ENCODE measurements at regions not wholly inside any gene's neighbourhood (a gene's known extent, or its start where the extent isn't known, plus 50 kb on each side); places are given as distances from the start of the nearest gene placed in this dataset.
A peak's percentile ranks its signal among the peaks of the same experiment; 100 is the strongest.

GRCh38 chr6:144647971-144648651 lies 363.0 kb downstream of the UTRN start:
- Histone ChIP-seq H3K27me3 (ENCODE audit: control insufficient read depth in 2 of 2, insufficient read depth in 2 of 2, low read length in 2 of 2) (no peaks in the 10 kb centered on the region), H3K9me3 (ENCODE audit: control insufficient read depth in 2 of 2, low read length in 2 of 2) (no peaks in the 10 kb centered on the region), H3K9ac (ENCODE audit: low read depth in 1 of 2, low read length in 2 of 2) (no peak overlapping the region), H3K4me1 (ENCODE audit: control insufficient read depth in 2 of 2, insufficient read depth in 2 of 2, low read length in 2 of 2) (no peaks in the 10 kb centered on the region), H3K4me3 (ENCODE audit: low read length in 2 of 2) (no peak overlapping the region), H3K27ac (ENCODE audit: low read depth in 2 of 2, low read length in 2 of 2) (no peak overlapping the region), H3K36me3 (ENCODE audit: control insufficient read depth in 2 of 2, insufficient read depth in 2 of 2, low read length in 2 of 2) (no peaks in the 10 kb centered on the region)

GRCh38 chr6:144649085-144649484 lies 363.9 kb downstream of the UTRN start:
- Histone ChIP-seq H3K9ac (ENCODE audit: low read depth in 1 of 2, low read length in 2 of 2) (no peak overlapping the region), H3K4me3 (ENCODE audit: low read length in 2 of 2) (no peak overlapping the region), H3K4me1 (ENCODE audit: control insufficient read depth in 2 of 2, insufficient read depth in 2 of 2, low read length in 2 of 2) (peaks cover 0 to 3% of the 10 kb centered on the region in 2 donors), H3K27ac (ENCODE audit: low read depth in 2 of 2, low read length in 2 of 2) (no peak overlapping the region), H3K27me3 (ENCODE audit: control insufficient read depth in 2 of 2, insufficient read depth in 2 of 2, low read length in 2 of 2) (no peaks in the 10 kb centered on the region), H3K36me3 (ENCODE audit: control insufficient read depth in 2 of 2, insufficient read depth in 2 of 2, low read length in 2 of 2) (no peaks in the 10 kb centered on the region), H3K9me3 (ENCODE audit: control insufficient read depth in 2 of 2, low read length in 2 of 2) (no peaks in the 10 kb centered on the region)

GRCh38 chr6:144651234-144651633 lies 366.1 kb downstream of the UTRN start:
- H3K9me3 ChIP-seq (ENCODE audit: control insufficient read depth in 2 of 2, low read length in 2 of 2), result no peaks in the 10 kb centered on the region

GRCh38 chr6:144652292-144652891 lies 367.3 kb downstream of the UTRN start:
- Histone ChIP-seq H3K27ac (ENCODE audit: low read depth in 2 of 2, low read length in 2 of 2) (no peak overlapping the region), H3K9ac (ENCODE audit: low read depth in 1 of 2, low read length in 2 of 2) (no peak overlapping the region), H3K9me3 (ENCODE audit: control insufficient read depth in 2 of 2, low read length in 2 of 2) (no peaks in the 10 kb centered on the region), H3K4me3 (ENCODE audit: low read length in 2 of 2) (peak overlapping the region in 1 of 2 donors; percentile 16), H3K27me3 (ENCODE audit: control insufficient read depth in 2 of 2, insufficient read depth in 2 of 2, low read length in 2 of 2) (no peaks in the 10 kb centered on the region), H3K4me1 (ENCODE audit: control insufficient read depth in 2 of 2, insufficient read depth in 2 of 2, low read length in 2 of 2) (peaks cover 2 to 3% of the 10 kb centered on the region in 2 donors), H3K36me3 (ENCODE audit: control insufficient read depth in 2 of 2, insufficient read depth in 2 of 2, low read length in 2 of 2) (no peaks in the 10 kb centered on the region)

More at GRCh38 chr6:144651234-144651633, 366.1 kb downstream of the UTRN start:
- no peak overlapping the region for H3K4me3 ChIP-seq (ENCODE audit: low read length in 2 of 2)
- H3K9ac ChIP-seq (ENCODE audit: low read depth in 1 of 2, low read length in 2 of 2), result no peak overlapping the region
- H3K4me1 ChIP-seq (ENCODE audit: control insufficient read depth in 2 of 2, insufficient read depth in 2 of 2, low read length in 2 of 2), result peaks cover 2 to 3% of the 10 kb centered on the region in 2 donors
- no peaks in the 10 kb centered on the region for H3K36me3 ChIP-seq (ENCODE audit: control insufficient read depth in 2 of 2, insufficient read depth in 2 of 2, low read length in 2 of 2)
- no peak overlapping the region for H3K27ac ChIP-seq (ENCODE audit: low read depth in 2 of 2, low read length in 2 of 2)
- H3K27me3 ChIP-seq (ENCODE audit: control insufficient read depth in 2 of 2, insufficient read depth in 2 of 2, low read length in 2 of 2), result no peaks in the 10 kb centered on the region

GRCh38 chr6:144653885-144654505 lies 368.9 kb downstream of the UTRN start:
- no peaks in the 10 kb centered on the region for H3K9me3 ChIP-seq (ENCODE audit: control insufficient read depth in 2 of 2, low read length in 2 of 2)
- H3K9ac ChIP-seq (ENCODE audit: low read depth in 1 of 2, low read length in 2 of 2), result no peak overlapping the region
- H3K4me1 ChIP-seq (ENCODE audit: control insufficient read depth in 2 of 2, insufficient read depth in 2 of 2, low read length in 2 of 2), result peaks cover 2 to 3% of the 10 kb centered on the region in 2 donors
- H3K27me3 ChIP-seq (ENCODE audit: control insufficient read depth in 2 of 2, insufficient read depth in 2 of 2, low read length in 2 of 2), result no peaks in the 10 kb centered on the region
- no peak overlapping the region for H3K27ac ChIP-seq (ENCODE audit: low read depth in 2 of 2, low read length in 2 of 2)
- no peaks in the 10 kb centered on the region for H3K36me3 ChIP-seq (ENCODE audit: control insufficient read depth in 2 of 2, insufficient read depth in 2 of 2, low read length in 2 of 2)
- no peak overlapping the region for H3K4me3 ChIP-seq (ENCODE audit: low read length in 2 of 2)

GRCh38 chr6:144654506-144654905 lies 369.4 kb downstream of the UTRN start:
- Histone ChIP-seq H3K9ac (ENCODE audit: low read depth in 1 of 2, low read length in 2 of 2) (no peak overlapping the region), H3K9me3 (ENCODE audit: control insufficient read depth in 2 of 2, low read length in 2 of 2) (no peaks in the 10 kb centered on the region), H3K27ac (ENCODE audit: low read depth in 2 of 2, low read length in 2 of 2) (no peak overlapping the region), H3K36me3 (ENCODE audit: control insufficient read depth in 2 of 2, insufficient read depth in 2 of 2, low read length in 2 of 2) (no peaks in the 10 kb centered on the region), H3K4me1 (ENCODE audit: control insufficient read depth in 2 of 2, insufficient read depth in 2 of 2, low read length in 2 of 2) (peaks cover 2 to 3% of the 10 kb centered on the region in 2 donors), H3K27me3 (ENCODE audit: control insufficient read depth in 2 of 2, insufficient read depth in 2 of 2, low read length in 2 of 2) (no peaks in the 10 kb centered on the region), H3K4me3 (ENCODE audit: low read length in 2 of 2) (no peak overlapping the region)

- H3K4me1 ChIP-seq (ENCODE audit: control insufficient read depth in 2 of 2, insufficient read depth in 2 of 2, low read length in 2 of 2), result peaks cover 3 to 6% of the 10 kb centered on the region in 2 donors
- no peaks in the 10 kb centered on the region for H3K27me3 ChIP-seq (ENCODE audit: control insufficient read depth in 2 of 2, insufficient read depth in 2 of 2, low read length in 2 of 2)
These were observed 370.2 kb downstream of the UTRN start for GRCh38 chr6:144655376-144655775.

GRCh38 chr6:144657691-144658090 lies 372.6 kb downstream of the UTRN start:
- Histone ChIP-seq H3K36me3 (ENCODE audit: control insufficient read depth in 2 of 2, insufficient read depth in 2 of 2, low read length in 2 of 2) (no peaks in the 10 kb centered on the region), H3K27me3 (ENCODE audit: control insufficient read depth in 2 of 2, insufficient read depth in 2 of 2, low read length in 2 of 2) (no peaks in the 10 kb centered on the region), H3K27ac (ENCODE audit: low read depth in 2 of 2, low read length in 2 of 2) (no peak overlapping the region), H3K9ac (ENCODE audit: low read depth in 1 of 2, low read length in 2 of 2) (no peak overlapping the region), H3K9me3 (ENCODE audit: control insufficient read depth in 2 of 2, low read length in 2 of 2) (no peaks in the 10 kb centered on the region), H3K4me3 (ENCODE audit: low read length in 2 of 2) (no peak overlapping the region), H3K4me1 (ENCODE audit: control insufficient read depth in 2 of 2, insufficient read depth in 2 of 2, low read length in 2 of 2) (peaks cover 15 to 17% of the 10 kb centered on the region in 2 donors)

More at GRCh38 chr6:144655376-144655775, 370.2 kb downstream of the UTRN start:
- no peak overlapping the region for H3K4me3 ChIP-seq (ENCODE audit: low read length in 2 of 2)
- no peak overlapping the region for H3K9ac ChIP-seq (ENCODE audit: low read depth in 1 of 2, low read length in 2 of 2)
- H3K9me3 ChIP-seq (ENCODE audit: control insufficient read depth in 2 of 2, low read length in 2 of 2), result no peaks in the 10 kb centered on the region
- no peaks in the 10 kb centered on the region for H3K36me3 ChIP-seq (ENCODE audit: control insufficient read depth in 2 of 2, insufficient read depth in 2 of 2, low read length in 2 of 2)
- no peak overlapping the region for H3K27ac ChIP-seq (ENCODE audit: low read depth in 2 of 2, low read length in 2 of 2)

- H3K36me3 ChIP-seq (ENCODE audit: control insufficient read depth in 2 of 2, insufficient read depth in 2 of 2, low read length in 2 of 2), result no peaks in the 10 kb centered on the region
- peaks cover 12 to 19% of the 10 kb centered on the region in 2 donors for H3K4me1 ChIP-seq (ENCODE audit: control insufficient read depth in 2 of 2, insufficient read depth in 2 of 2, low read length in 2 of 2)
- peak overlapping the region in 1 of 2 donors; percentile 23 for H3K9ac ChIP-seq (ENCODE audit: low read depth in 1 of 2, low read length in 2 of 2)
- H3K27ac ChIP-seq (ENCODE audit: low read depth in 2 of 2, low read length in 2 of 2), result peak overlapping the region; percentile 37 to 38
- H3K27me3 ChIP-seq (ENCODE audit: control insufficient read depth in 2 of 2, insufficient read depth in 2 of 2, low read length in 2 of 2), result no peaks in the 10 kb centered on the region
- H3K9me3 ChIP-seq (ENCODE audit: control insufficient read depth in 2 of 2, low read length in 2 of 2), result no peaks in the 10 kb centered on the region
- peak overlapping the region; percentile 46 to 68 for H3K4me3 ChIP-seq (ENCODE audit: low read length in 2 of 2)
These were observed 374.4 kb downstream of the UTRN start for GRCh38 chr6:144659202-144660182.

All from mucosa of rectum (tissue), 2 donors.